HEK293T (cell line): ENCODE measurements at regions not wholly inside any gene's neighbourhood (a gene's known extent, or its start where the extent isn't known, plus 50 kb on each side); places are given as distances from the start of the nearest gene placed in this dataset.

ENCODE experiments used
- CTCF ChIA-PET: fragments of 350-600 bp; formaldehyde crosslinking; extraction: SDS; loops from one replicate; lab custom pipeline; 2021; ENCODE audit warnings: antibody characterized with exemption, inconsistent platforms; lab: Yijun Ruan, JAX
- POLR2A ChIA-PET: fragments of 350-600 bp; formaldehyde crosslinking; extraction: SDS; loops from one replicate; lab custom pipeline; 2020; ENCODE audit warnings: antibody characterized with exemption, inconsistent platforms; lab: Yijun Ruan, JAX
- DNase-seq: peaks from one replicate; pipeline ENCODE4 v3.0.0; 2012; ENCODE audit warnings: mixed read lengths; ENCODE audit errors: extremely low spot score
- ARNT ChIP-seq: fragments of 450-650 bp; IDR thresholded peaks from 2 replicates; pipeline ENCODE4 v1.6.1; 2017; ENCODE audit warnings: mild to moderate bottlenecking
- BHLHE40 ChIP-seq: fragments of 450-650 bp; IDR thresholded peaks from 2 replicates; pipeline ENCODE4 v1.6.1; 2016; ENCODE audit warnings: mild to moderate bottlenecking, moderate library complexity, borderline replicate concordance
- CTBP1 ChIP-seq: fragments of 450-650 bp; IDR thresholded peaks from 2 replicates; pipeline ENCODE4 v1.6.1; 2016; ENCODE audit warnings: borderline replicate concordance
- ELF4 ChIP-seq: fragments of 450-650 bp; IDR thresholded peaks from 2 replicates; pipeline ENCODE4 v1.6.1; 2017; ENCODE audit warnings: antibody characterized with exemption
- FOXA1 ChIP-seq: fragments of 450-650 bp; IDR thresholded peaks from 2 replicates; pipeline ENCODE4 v1.6.1; 2016; ENCODE audit warnings: mild to moderate bottlenecking
- FOXK2 ChIP-seq: fragments of 450-650 bp; IDR thresholded peaks from 2 replicates; pipeline ENCODE4 v1.6.1; 2016; ENCODE audit warnings: mild to moderate bottlenecking
- FOXM1 ChIP-seq: fragments of 450-650 bp; IDR thresholded peaks from 2 replicates; pipeline ENCODE4 v1.6.1; 2017; ENCODE audit warnings: mild to moderate bottlenecking, borderline replicate concordance
- HDGF ChIP-seq: fragments of 450-650 bp; IDR thresholded peaks from 2 replicates; pipeline ENCODE4 v1.6.1; 2017; ENCODE audit warnings: antibody characterized with exemption, borderline replicate concordance
- L3MBTL2 ChIP-seq: fragments of 450-650 bp; conservative IDR thresholded peaks from 2 replicates; pipeline ENCODE4 v1.6.1; 2016; ENCODE audit warnings: mild to moderate bottlenecking
- LEF1 ChIP-seq: fragments of 450-650 bp; IDR thresholded peaks from 2 replicates; pipeline ENCODE4 v1.6.1; 2017; ENCODE audit warnings: mild to moderate bottlenecking, borderline replicate concordance
- NFRKB ChIP-seq: fragments of 450-650 bp; IDR thresholded peaks from 2 replicates; pipeline ENCODE4 v1.6.1; 2016; ENCODE audit warnings: mild to moderate bottlenecking, moderate library complexity
- SP1 ChIP-seq: fragments of 450-650 bp; IDR thresholded peaks from 2 replicates; pipeline ENCODE4 v1.6.1; 2017
- SUZ12 ChIP-seq: fragments of 450-650 bp; IDR thresholded peaks from 2 replicates; pipeline ENCODE4 v1.6.1; 2016; ENCODE audit warnings: mild to moderate bottlenecking
- TARDBP ChIP-seq: fragments of 450-650 bp; IDR thresholded peaks from 2 replicates; pipeline ENCODE4 v1.6.1; 2016
- ZNF384 ChIP-seq: fragments of 450-650 bp; IDR thresholded peaks from 2 replicates; pipeline ENCODE4 v1.6.1; 2016
- TF ChIP-seq, protein P1 (sequence below): fragments of 450-650 bp; IDR thresholded peaks from 2 replicates; pipeline ENCODE4 v1.6.1; 2016

DNA sequence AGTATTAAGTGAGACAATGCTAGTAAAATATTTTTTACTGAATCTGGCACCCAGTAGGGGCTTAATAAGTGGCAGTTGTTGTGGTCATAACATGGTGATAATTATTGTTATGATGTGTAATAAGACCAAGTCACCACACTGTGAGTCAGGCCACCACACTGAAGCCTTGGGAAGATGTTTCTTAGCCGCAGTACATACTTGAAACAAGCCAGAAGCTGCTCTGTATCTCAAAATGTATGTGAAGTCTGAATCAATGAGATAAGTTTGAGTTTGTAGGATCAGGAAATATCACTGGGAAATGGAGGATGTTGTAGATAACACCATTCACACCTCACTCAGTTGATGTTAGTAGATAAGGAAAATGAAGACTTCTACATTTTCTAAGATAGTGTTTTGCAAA, 51.3 kb upstream of the PTPN3 start:
- POLR2A ChIA-PET: no interaction called here
- no peak for DNase-seq

DNA sequence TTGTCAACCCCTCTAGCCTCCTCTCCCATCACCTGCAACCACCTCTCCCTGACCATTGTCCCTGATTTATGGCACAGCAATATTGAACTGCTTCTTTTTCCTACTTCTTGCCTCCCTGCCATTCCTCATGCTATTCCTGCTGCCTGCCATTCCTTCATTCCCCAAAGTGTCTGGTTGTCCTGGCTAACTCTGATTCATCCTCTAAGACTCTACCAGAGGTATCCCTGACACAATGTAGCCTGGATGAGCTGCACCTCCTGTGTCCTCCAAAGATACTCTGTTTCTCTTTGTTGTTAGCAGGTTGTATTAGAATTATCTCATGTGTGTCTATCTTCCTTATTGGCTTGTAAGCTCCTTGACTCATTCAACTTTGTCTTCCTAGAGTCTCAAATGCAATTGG, 53.5 kb upstream of the PTPN3 start:
- TF ChIP-seq LEF1 (no peak), TARDBP (no peak), FOXK2 (no peak), SP1 (no peak), CTBP1 (no peak), L3MBTL2 (no peak), HDGF (no peak), NFRKB (no peak), ZNF384 (no peak), FOXM1 (no peak), SUZ12 (no peak), FOXA1 (no peak), ARNT (no peak), ELF4 (no peak), BHLHE40 (no peak)
- TF ChIP-seq, protein P1, sequence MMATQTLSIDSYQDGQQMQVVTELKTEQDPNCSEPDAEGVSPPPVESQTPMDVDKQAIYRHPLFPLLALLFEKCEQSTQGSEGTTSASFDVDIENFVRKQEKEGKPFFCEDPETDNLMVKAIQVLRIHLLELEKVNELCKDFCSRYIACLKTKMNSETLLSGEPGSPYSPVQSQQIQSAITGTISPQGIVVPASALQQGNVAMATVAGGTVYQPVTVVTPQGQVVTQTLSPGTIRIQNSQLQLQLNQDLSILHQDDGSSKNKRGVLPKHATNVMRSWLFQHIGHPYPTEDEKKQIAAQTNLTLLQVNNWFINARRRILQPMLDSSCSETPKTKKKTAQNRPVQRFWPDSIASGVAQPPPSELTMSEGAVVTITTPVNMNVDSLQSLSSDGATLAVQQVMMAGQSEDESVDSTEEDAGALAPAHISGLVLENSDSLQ: no peak
- CTCF ChIA-PET: no interaction called here
- no peak for DNase-seq
- POLR2A ChIA-PET: no interaction called here

More for the DNA sequence above, 51.3 kb upstream of the PTPN3 start:
- TF ChIP-seq TARDBP: no peak
- TF ChIP-seq ZNF384: no peak
- no peak for TF ChIP-seq FOXA1
- TF ChIP-seq L3MBTL2: no peak
- TF ChIP-seq NFRKB: no peak
- TF ChIP-seq LEF1: no peak
- TF ChIP-seq, protein P1: no peak
- TF ChIP-seq CTBP1: no peak
- no peak for TF ChIP-seq FOXK2
- no peak for TF ChIP-seq ELF4
- TF ChIP-seq HDGF: no peak
- no peak for TF ChIP-seq ARNT
- no peak for TF ChIP-seq SP1
- no peak for TF ChIP-seq FOXM1
- no peak for TF ChIP-seq SUZ12
- TF ChIP-seq BHLHE40: no peak
- CTCF ChIA-PET: no interaction called here

DNA sequence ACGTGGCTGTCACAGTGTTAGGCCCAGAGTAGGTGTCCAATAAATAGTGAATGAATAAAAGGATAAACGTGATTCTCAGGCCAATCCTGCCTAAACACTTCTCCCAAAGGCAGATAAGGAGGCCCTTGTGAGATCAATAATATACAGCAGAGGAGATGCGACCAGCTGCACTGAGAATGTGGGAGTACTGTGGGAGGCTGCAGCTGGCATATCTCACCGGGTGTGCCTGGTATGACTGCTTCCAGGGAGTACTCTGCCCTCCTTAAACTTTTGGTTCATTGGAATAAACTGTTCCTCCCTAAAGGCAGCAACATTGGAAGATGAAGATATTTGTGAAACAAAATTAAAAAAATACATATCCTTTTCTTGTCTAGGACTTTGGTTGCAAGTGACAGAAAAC, 57.1 kb upstream of the PTPN3 start:
- TF ChIP-seq FOXA1: no peak
- TF ChIP-seq FOXK2: no peak
- no peak for TF ChIP-seq ZNF384
- no peak for TF ChIP-seq ELF4
- no peak for TF ChIP-seq ARNT
- TF ChIP-seq SUZ12: no peak
- TF ChIP-seq TARDBP: no peak
- no peak for TF ChIP-seq CTBP1
- no peak for TF ChIP-seq HDGF
- TF ChIP-seq, protein P1: no peak
- TF ChIP-seq SP1: no peak
- no peak for TF ChIP-seq NFRKB
- TF ChIP-seq L3MBTL2: no peak
- no peak for TF ChIP-seq BHLHE40
- no peak for TF ChIP-seq LEF1
- DNase-seq: no peak
- CTCF ChIA-PET: interaction anchor here (0.6 kb wide), 1 partner anchor 629 kb away, joined by 3 read pairs; no protein-coding TSS in a partner anchor
- POLR2A ChIA-PET: no interaction called here

DNA sequence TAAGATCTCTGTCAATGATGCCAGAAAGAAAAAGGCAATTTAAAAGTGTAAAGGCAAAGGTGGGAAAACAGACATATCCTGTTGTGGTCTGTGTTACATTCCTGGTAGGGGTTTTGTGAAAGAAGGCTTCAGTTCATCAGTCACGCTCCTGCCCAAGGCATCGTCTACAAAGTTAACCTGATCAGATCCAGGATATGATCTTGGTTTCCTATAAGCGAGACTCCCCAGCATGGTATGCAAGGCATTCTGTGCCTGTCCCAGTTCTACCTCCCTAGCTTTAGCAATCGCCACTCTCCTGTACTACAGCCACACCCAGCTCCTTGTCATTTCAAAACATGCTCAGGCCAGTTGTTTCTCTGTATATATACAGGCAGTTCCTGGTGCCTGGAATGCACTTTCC, 58.0 kb upstream of the PTPN3 start:
- POLR2A ChIA-PET: no interaction called here
- TF ChIP-seq FOXA1 (no peak), HDGF (no peak)
- DNase-seq: no peak
- CTCF ChIA-PET: interaction anchor here (0.5 kb wide), 1 partner anchor 378 kb away, joined by 3 read pairs; no protein-coding TSS in a partner anchor

DNA sequence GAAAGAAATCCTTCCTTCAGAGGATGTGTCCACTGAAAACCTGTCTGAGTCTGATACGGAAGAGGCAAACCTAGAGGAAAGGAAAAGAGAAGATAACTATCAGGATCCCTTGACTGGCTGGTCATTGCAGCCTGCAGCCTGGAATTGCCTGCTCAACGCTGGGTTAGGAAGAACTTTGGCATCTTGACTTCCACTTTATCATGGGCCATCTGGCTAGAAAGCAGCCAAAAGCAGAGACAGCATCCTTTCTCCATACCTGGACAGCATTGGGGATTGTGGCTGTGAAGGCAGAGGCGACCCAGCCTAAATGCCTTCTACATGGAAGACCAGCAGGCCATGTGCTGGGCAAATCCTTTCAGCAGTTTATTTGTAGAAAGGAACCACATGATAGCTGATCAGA, 58.7 kb upstream of the PTPN3 start:
- TF ChIP-seq L3MBTL2 (no peak), HDGF (no peak), FOXM1 (no peak), NFRKB (no peak), CTBP1 (no peak), BHLHE40 (no peak), ZNF384 (no peak), FOXA1 (no peak), SP1 (no peak), LEF1 (no peak)
- TF ChIP-seq, protein P1: no peak
- ChIA-PET POLR2A (no interaction called here), CTCF (no interaction called here)
- no peak for DNase-seq

DNA sequence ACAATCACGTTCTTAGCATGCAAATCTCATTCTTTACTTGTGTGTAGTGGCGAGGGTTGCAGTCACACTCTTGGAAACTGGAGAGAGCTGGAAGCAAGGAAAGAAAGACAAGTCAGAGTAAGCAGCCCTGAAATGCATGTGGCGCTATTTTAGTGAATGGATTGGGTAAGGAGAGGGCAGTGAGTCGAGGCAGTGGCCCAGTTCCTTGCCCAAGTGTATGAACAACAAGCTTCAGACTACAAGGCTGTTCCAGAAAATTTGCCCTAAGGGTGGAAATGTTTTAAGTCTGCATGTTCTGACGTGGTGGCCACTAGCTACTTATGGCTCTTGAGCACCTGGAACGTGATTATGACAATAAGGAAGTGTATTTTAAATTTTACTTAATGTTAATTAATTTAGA, 59.4 kb upstream of the PTPN3 start:
- DNase-seq: no peak
- POLR2A ChIA-PET: no interaction called here
- CTCF ChIA-PET: no interaction called here
- TF ChIP-seq CTBP1: no peak
- TF ChIP-seq ELF4: no peak
- TF ChIP-seq SUZ12: no peak
- TF ChIP-seq SP1: no peak
- no peak for TF ChIP-seq L3MBTL2
- no peak for TF ChIP-seq FOXK2
- no peak for TF ChIP-seq ZNF384
- TF ChIP-seq, protein P1: no peak
- TF ChIP-seq FOXM1: no peak
- TF ChIP-seq HDGF: no peak
- TF ChIP-seq NFRKB: no peak
- TF ChIP-seq LEF1: no peak
